ENCODE measurements at regions not wholly inside any gene's neighbourhood (a gene's known extent, or its start where the extent isn't known, plus 50 kb on each side); places are given as distances from the start of the nearest gene placed in this dataset.

GRCh38 chr7:69244701-69245100 is 353.6 kb upstream of the AUTS2 start:
- TF ChIP-seq CTCF (IDR thresholded peaks at IDR 0.05): no peak
- TF ChIP-seq POLR2A (IDR thresholded peaks at IDR 0.05): no peak
